ENCODE measurements at regions not wholly inside any gene's neighbourhood (a gene's known extent, or its start where the extent isn't known, plus 50 kb on each side); places are given as distances from the start of the nearest gene placed in this dataset.

DNA sequence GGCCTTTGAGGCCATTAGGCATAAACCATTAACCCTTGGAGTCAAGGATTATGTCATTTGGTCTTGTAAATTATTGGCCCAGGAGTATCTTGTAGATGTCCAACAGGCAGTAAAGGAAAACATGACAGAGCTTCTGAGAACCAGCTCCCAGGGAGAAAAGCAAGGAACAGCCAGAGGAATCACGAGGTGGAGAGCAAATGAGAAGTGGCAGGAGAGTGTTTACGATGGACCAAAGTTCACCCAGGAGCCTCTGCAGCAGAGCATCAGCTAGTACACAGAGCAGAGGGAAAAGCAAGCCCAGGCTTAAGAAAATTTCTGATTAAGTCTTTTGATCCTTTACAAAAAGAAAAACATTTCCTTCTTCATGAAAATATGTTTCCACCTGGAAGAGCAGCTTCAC, 206.2 kb downstream of the NDUFS4 start:
- H3K36me3 Mint-ChIP-seq (ENCODE audit: insufficient read depth, unreplicated experiment) = no peaks in the 10 kb centered on the region
- H3K4me3 Mint-ChIP-seq (ENCODE audit: unreplicated experiment) = no peak overlapping the region
- BruUV-seq (replicated peaks) = no TSS peak
- intact Hi-C loops (cut with micrococcal nuclease) = no loop called here
- TF ChIP-seq, protein P1, sequence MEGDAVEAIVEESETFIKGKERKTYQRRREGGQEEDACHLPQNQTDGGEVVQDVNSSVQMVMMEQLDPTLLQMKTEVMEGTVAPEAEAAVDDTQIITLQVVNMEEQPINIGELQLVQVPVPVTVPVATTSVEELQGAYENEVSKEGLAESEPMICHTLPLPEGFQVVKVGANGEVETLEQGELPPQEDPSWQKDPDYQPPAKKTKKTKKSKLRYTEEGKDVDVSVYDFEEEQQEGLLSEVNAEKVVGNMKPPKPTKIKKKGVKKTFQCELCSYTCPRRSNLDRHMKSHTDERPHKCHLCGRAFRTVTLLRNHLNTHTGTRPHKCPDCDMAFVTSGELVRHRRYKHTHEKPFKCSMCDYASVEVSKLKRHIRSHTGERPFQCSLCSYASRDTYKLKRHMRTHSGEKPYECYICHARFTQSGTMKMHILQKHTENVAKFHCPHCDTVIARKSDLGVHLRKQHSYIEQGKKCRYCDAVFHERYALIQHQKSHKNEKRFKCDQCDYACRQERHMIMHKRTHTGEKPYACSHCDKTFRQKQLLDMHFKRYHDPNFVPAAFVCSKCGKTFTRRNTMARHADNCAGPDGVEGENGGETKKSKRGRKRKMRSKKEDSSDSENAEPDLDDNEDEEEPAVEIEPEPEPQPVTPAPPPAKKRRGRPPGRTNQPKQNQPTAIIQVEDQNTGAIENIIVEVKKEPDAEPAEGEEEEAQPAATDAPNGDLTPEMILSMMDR (IDR thresholded peaks at IDR 0.05; ENCODE audit: unreplicated experiment) = no peak
- ChIA-PET CTCF (no interaction called here), POLR2A (no interaction called here)
- no peaks in the 10 kb centered on the region for H3K9me3 Mint-ChIP-seq (ENCODE audit: unreplicated experiment)
- H3K27ac Mint-ChIP-seq (ENCODE audit: low read depth, unreplicated experiment) = no peak overlapping the region
- no peak for DNase-seq (ENCODE audit: unreplicated experiment)
- H3K27me3 Mint-ChIP-seq (ENCODE audit: insufficient read depth, unreplicated experiment) = no peaks in the 10 kb centered on the region
- no peaks in the 10 kb centered on the region for H3K4me1 Mint-ChIP-seq (ENCODE audit: insufficient read depth, unreplicated experiment)

DNA sequence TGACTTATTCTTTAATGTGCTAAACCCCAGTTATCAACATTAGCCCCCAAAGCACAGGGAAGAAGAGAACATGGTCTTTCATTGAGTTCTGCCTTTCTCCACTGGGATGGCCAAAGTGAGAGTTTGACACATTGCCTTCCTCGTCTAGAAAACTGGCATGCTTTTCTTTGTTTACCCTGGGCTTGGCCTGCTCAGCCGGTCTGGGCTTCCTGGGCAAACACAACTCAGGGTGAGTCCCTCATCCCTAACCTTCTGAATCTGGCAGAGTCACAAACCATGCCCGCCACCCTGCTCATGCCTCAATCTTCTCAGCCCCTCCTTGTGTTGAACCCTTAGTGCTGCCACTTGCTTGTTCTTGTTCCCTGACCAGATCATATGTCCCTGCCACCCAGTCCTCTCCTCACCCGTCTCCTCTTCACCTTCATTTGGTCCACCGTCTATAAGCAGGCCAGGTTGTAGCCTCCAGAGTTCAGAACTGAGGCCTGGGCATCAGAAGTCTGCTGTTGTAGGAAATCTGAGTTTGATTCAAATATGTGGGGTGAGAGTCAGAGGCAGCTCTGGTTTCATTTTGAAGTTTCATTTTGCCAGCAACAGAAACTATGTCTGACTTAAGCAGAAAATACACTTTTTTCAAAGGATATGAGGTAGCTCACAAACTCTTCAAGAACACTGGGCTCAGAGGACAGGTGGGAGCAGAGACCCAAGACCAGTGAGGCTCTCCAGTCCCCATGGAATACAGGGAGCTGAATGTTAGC, 217.6 kb downstream of the NDUFS4 start:
- no TSS peak for BruUV-seq (replicated peaks)
- Mint-ChIP-seq H3K4me1 (ENCODE audit: insufficient read depth, unreplicated experiment) (peaks cover 6% of the 10 kb centered on the region), H3K27me3 (ENCODE audit: insufficient read depth, unreplicated experiment) (no peaks in the 10 kb centered on the region), H3K27ac (ENCODE audit: low read depth, unreplicated experiment) (peak overlapping the region; percentile 46), H3K9me3 (ENCODE audit: unreplicated experiment) (no peaks in the 10 kb centered on the region), H3K36me3 (ENCODE audit: insufficient read depth, unreplicated experiment) (no peaks in the 10 kb centered on the region), H3K4me3 (ENCODE audit: unreplicated experiment) (no peak overlapping the region)
- POLR2A ChIA-PET = no interaction called here
- intact Hi-C loops (cut with micrococcal nuclease) = no loop called here
- no peak for DNase-seq (ENCODE audit: unreplicated experiment)
- TF ChIP-seq, protein P1 (IDR thresholded peaks at IDR 0.05; ENCODE audit: unreplicated experiment) = no peak
- CTCF ChIA-PET = no interaction called here

DNA sequence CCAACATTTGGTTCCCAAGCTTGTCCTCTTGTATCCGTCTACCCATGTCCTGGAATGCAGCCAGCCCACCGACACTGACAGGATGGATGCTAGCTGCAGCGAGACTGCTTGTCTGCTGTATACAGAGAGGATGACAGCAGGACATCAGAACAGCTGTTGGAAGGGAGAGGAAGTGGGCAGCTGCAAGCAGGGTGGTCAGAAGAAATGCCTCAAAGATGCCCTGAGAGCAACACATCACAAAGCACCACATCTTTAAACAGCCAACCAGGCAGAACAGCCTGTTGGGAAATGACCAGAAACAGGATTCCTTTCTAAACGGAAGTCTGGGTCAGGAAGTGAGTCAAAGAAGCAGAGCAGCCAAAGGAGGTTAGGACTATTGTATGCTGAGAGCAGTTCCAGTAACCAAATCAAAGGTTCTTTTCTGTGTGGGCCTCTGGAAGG, 219.1 kb downstream of the NDUFS4 start:
- CTCF ChIA-PET = no interaction called here
- POLR2A ChIA-PET = no interaction called here
- Mint-ChIP-seq H3K4me1 (ENCODE audit: insufficient read depth, unreplicated experiment) (peaks cover 6% of the 10 kb centered on the region), H3K9me3 (ENCODE audit: unreplicated experiment) (no peaks in the 10 kb centered on the region), H3K36me3 (ENCODE audit: insufficient read depth, unreplicated experiment) (no peaks in the 10 kb centered on the region), H3K4me3 (ENCODE audit: unreplicated experiment) (no peak overlapping the region), H3K27ac (ENCODE audit: low read depth, unreplicated experiment) (no peak overlapping the region), H3K27me3 (ENCODE audit: insufficient read depth, unreplicated experiment) (no peaks in the 10 kb centered on the region)
- BruUV-seq (replicated peaks) = no TSS peak
- peak; percentile 36 for DNase-seq (ENCODE audit: unreplicated experiment)
- intact Hi-C loops (cut with micrococcal nuclease) = no loop called here
- TF ChIP-seq, protein P1 (IDR thresholded peaks at IDR 0.05; ENCODE audit: unreplicated experiment) = no peak

DNA sequence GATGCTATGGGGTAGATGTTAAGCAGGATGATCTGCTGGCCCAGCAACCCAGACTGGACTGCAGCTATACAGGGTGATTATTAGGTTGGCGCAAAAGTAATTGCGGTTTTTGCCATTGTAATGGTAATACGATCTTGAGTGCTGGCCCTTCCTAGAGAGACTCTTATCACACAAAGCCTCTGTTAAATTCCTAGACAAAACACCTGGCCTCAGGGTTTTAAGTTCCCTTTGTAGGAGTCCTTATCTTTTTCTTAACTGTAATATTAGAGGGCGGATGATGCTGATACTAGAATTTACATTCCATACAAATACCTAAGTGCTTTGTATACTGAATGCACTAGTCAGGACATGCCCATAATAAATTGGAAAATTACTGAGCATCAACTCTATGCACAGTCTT, 222.2 kb downstream of the NDUFS4 start:
- no TSS peak for BruUV-seq (replicated peaks)
- TF ChIP-seq, protein P1 (IDR thresholded peaks at IDR 0.05; ENCODE audit: unreplicated experiment) = no peak
- Mint-ChIP-seq H3K4me1 (ENCODE audit: insufficient read depth, unreplicated experiment) (peaks cover 6% of the 10 kb centered on the region), H3K4me3 (ENCODE audit: unreplicated experiment) (no peak overlapping the region), H3K27me3 (ENCODE audit: insufficient read depth, unreplicated experiment) (no peaks in the 10 kb centered on the region), H3K27ac (ENCODE audit: low read depth, unreplicated experiment) (no peak overlapping the region), H3K9me3 (ENCODE audit: unreplicated experiment) (peaks cover 8% of the 10 kb centered on the region), H3K36me3 (ENCODE audit: insufficient read depth, unreplicated experiment) (no peaks in the 10 kb centered on the region)
- POLR2A ChIA-PET = no interaction called here
- intact Hi-C loops (cut with micrococcal nuclease) = no loop called here
- DNase-seq (ENCODE audit: unreplicated experiment) = no peak
- CTCF ChIA-PET = interaction anchor here (0.6 kb wide), 1 partner anchor 846 kb away, joined by 4 read pairs; no protein-coding TSS in a partner anchor

Data from MCF 10A (cell line).